Activated CD8-positive, alpha-beta memory T cell treated with anti-CD3 and anti-CD28 coated beads for 4 hours (primary cell): ENCODE measurements at regions not wholly inside any gene's neighbourhood (a gene's known extent, or its start where the extent isn't known, plus 50 kb on each side); places are given as distances from the start of the nearest gene placed in this dataset.

Source experiments
- DNase-seq, 2 donors: peaks; one replicate each; pipeline ENCODE4 v3.0.0-alpha.2; 2020; ENCODE audit warnings: low read depth in 2 of 2

GRCh38 chr1:87615491-87615890 is 286.8 kb downstream of the LMO4 start:
- no peak for DNase-seq

- DNase-seq = no peak
These were observed 287.2 kb downstream of the LMO4 start for GRCh38 chr1:87615901-87616300.

GRCh38 chr1:87620807-87621206 is 292.1 kb downstream of the LMO4 start:
- DNase-seq = no peak

- DNase-seq = no peak
These were observed 301.0 kb downstream of the LMO4 start for GRCh38 chr1:87629673-87630072.

- DNase-seq = no peak
These were observed 303.6 kb downstream of the LMO4 start for GRCh38 chr1:87632232-87632631.

- DNase-seq = no peak
These were observed 307.7 kb downstream of the LMO4 start for GRCh38 chr1:87636198-87636892.

- no peak for DNase-seq
These were observed 310.0 kb downstream of the LMO4 start for GRCh38 chr1:87638636-87639035.

- no peak for DNase-seq
These were observed 313.3 kb downstream of the LMO4 start for GRCh38 chr1:87641996-87642395.

- DNase-seq = no peak
These were observed 314.0 kb downstream of the LMO4 start for GRCh38 chr1:87642581-87643221.

GRCh38 chr1:87644033-87644578 is 315.4 kb downstream of the LMO4 start:
- DNase-seq = no peak

- no peak for DNase-seq
These were observed 316.0 kb downstream of the LMO4 start for GRCh38 chr1:87644579-87645190.

- DNase-seq = no peak
These were observed 318.9 kb downstream of the LMO4 start for GRCh38 chr1:87647430-87648177.

GRCh38 chr1:87648323-87649119 is 319.8 kb downstream of the LMO4 start:
- no peak for DNase-seq

- no peak for DNase-seq
These were observed 321.6 kb downstream of the LMO4 start for GRCh38 chr1:87650306-87650705.

GRCh38 chr1:87652176-87652575 is 323.5 kb downstream of the LMO4 start:
- no peak for DNase-seq

GRCh38 chr1:87665151-87665550 is 336.5 kb downstream of the LMO4 start:
- DNase-seq = no peak

- no peak for DNase-seq
These were observed 338.0 kb downstream of the LMO4 start for GRCh38 chr1:87666681-87667080.

- DNase-seq = no peak
These were observed 341.0 kb downstream of the LMO4 start for GRCh38 chr1:87669674-87670073.

GRCh38 chr1:87673309-87673708 is 344.6 kb downstream of the LMO4 start:
- DNase-seq = no peak

GRCh38 chr1:87673748-87674147 is 345.1 kb downstream of the LMO4 start:
- DNase-seq = no peak

GRCh38 chr1:87674791-87675190 is 346.1 kb downstream of the LMO4 start:
- no peak for DNase-seq
